Osteoblast (primary cell): ENCODE measurements at regions not wholly inside any gene's neighbourhood (a gene's known extent, or its start where the extent isn't known, plus 50 kb on each side); places are given as distances from the start of the nearest gene placed in this dataset.
"Not testable (repeated sequence)": the region's sequence is repeated elsewhere in the genome, so short reads cannot be mapped to it uniquely, and the experiment has no call there.

Experiments
- DNase-seq: peaks from one replicate; pipeline ENCODE4 v3.0.0; 2011; ENCODE audit warnings: low spot score, mixed read lengths; ENCODE audit not compliant: insufficient read length; ENCODE audit errors: missing footprints
- H2AFZ ChIP-seq: 2 replicates; pipeline ENCODE4 v1.6.0; 2011; ENCODE audit warnings: mild to moderate bottlenecking, low read length
- H3K27ac ChIP-seq: 2 replicates; pipeline ENCODE4 v1.5.1; 2011; ENCODE audit warnings: mild to moderate bottlenecking, low read depth, low read length, moderate library complexity
- H3K27me3 ChIP-seq: 2 replicates; pipeline ENCODE4 v1.6.0; 2012; ENCODE audit warnings: mild to moderate bottlenecking, control low read depth, inconsistent platforms, low read length, moderate library complexity; ENCODE audit not compliant: insufficient read depth
- H3K36me3 ChIP-seq: 2 replicates; pipeline ENCODE4 v1.5.1; 2011; ENCODE audit warnings: mild to moderate bottlenecking, low read length, control low read depth, moderate library complexity; ENCODE audit not compliant: insufficient read depth
- H3K4me1 ChIP-seq: 2 replicates; pipeline ENCODE4 v1.5.1; 2011; ENCODE audit warnings: mild to moderate bottlenecking, low read length, control low read depth, moderate library complexity; ENCODE audit not compliant: insufficient read depth
- H3K4me2 ChIP-seq: 2 replicates; pipeline ENCODE4 v1.6.0; 2011; ENCODE audit warnings: mild to moderate bottlenecking, low read length; ENCODE audit not compliant: insufficient read depth
- H3K4me3 ChIP-seq: fragments of 200-600 bp; sonication (generic); 3 replicates; pipeline ENCODE4 v1.5.1; 2012; ENCODE audit warnings: mild to moderate bottlenecking, low read length, inconsistent platforms; ENCODE audit not compliant: insufficient read depth
- H3K79me2 ChIP-seq: 2 replicates; pipeline ENCODE4 v1.6.0; 2012; ENCODE audit warnings: mild to moderate bottlenecking, low read length, control low read depth, inconsistent platforms; ENCODE audit not compliant: insufficient read depth
- H3K9me3 ChIP-seq: 2 replicates; pipeline ENCODE4 v1.5.1; 2011; ENCODE audit warnings: low read depth, low read length, control low read depth
- H4K20me1 ChIP-seq: 2 replicates; pipeline ENCODE4 v1.6.0; 2012; ENCODE audit warnings: mild to moderate bottlenecking, low read length, control low read depth; ENCODE audit not compliant: insufficient read depth
- CTCF ChIP-seq: IDR thresholded peaks from 2 replicates; pipeline ENCODE4 v1.5.1; 2011; ENCODE audit warnings: mild to moderate bottlenecking, low read depth, low read length, moderate library complexity; ENCODE audit errors: extremely low read depth

GRCh38 chr1:192892934-192893333, 84.1 kb downstream of the RGS2 start:
- Histone ChIP-seq H4K20me1 (no peaks in the 10 kb centered on the region), H3K27ac (no peak overlapping the region), H3K36me3 (no peaks in the 10 kb centered on the region), H3K9me3 (no peaks in the 10 kb centered on the region), H3K4me2 (no peak overlapping the region), H3K27me3 (no peaks in the 10 kb centered on the region), H3K4me3 (no peak overlapping the region), H2AFZ (no peak overlapping the region), H3K4me1 (no peaks in the 10 kb centered on the region), H3K79me2 (no peaks in the 10 kb centered on the region)
- TF ChIP-seq CTCF = no peak
- DNase-seq = no peak

GRCh38 chr1:192895487-192895886, 86.6 kb downstream of the RGS2 start:
- H3K27me3 ChIP-seq, H3K4me2 ChIP-seq, H3K36me3 ChIP-seq, H3K4me3 ChIP-seq, H2AFZ ChIP-seq, DNase-seq, H4K20me1 ChIP-seq, H3K27ac ChIP-seq, H3K4me1 ChIP-seq, H3K79me2 ChIP-seq, H3K9me3 ChIP-seq: not testable (repeated sequence)

- DNase-seq = no peak
- Histone ChIP-seq H4K20me1 (no peaks in the 10 kb centered on the region), H3K4me3 (no peak overlapping the region), H2AFZ (no peak overlapping the region), H3K27ac (no peak overlapping the region), H3K4me1 (no peaks in the 10 kb centered on the region), H3K4me2 (no peak overlapping the region), H3K27me3 (no peaks in the 10 kb centered on the region), H3K9me3 (no peaks in the 10 kb centered on the region), H3K79me2 (no peaks in the 10 kb centered on the region), H3K36me3 (no peaks in the 10 kb centered on the region)
- TF ChIP-seq CTCF = no peak
Observed at GRCh38 chr1:192896376-192896775, 87.5 kb downstream of the RGS2 start.

- Histone ChIP-seq H3K79me2 (no peaks in the 10 kb centered on the region), H3K27ac (no peak overlapping the region), H3K36me3 (no peaks in the 10 kb centered on the region), H3K4me1 (peaks cover 16% of the 10 kb centered on the region), H4K20me1 (no peaks in the 10 kb centered on the region), H3K27me3 (no peaks in the 10 kb centered on the region), H3K4me2 (no peak overlapping the region), H3K4me3 (no peak overlapping the region), H2AFZ (no peak overlapping the region), H3K9me3 (no peaks in the 10 kb centered on the region)
- no peak for TF ChIP-seq CTCF
- no peak for DNase-seq
Observed at GRCh38 chr1:192901500-192901899, 92.7 kb downstream of the RGS2 start.

- Histone ChIP-seq H3K27me3 (no peaks in the 10 kb centered on the region), H3K79me2 (no peaks in the 10 kb centered on the region), H3K4me1 (peaks cover 23% of the 10 kb centered on the region), H3K36me3 (no peaks in the 10 kb centered on the region), H3K27ac (no peak overlapping the region), H2AFZ (no peak overlapping the region), H3K9me3 (no peaks in the 10 kb centered on the region), H4K20me1 (no peaks in the 10 kb centered on the region), H3K4me3 (no peak overlapping the region), H3K4me2 (no peak overlapping the region)
- TF ChIP-seq CTCF = no peak
- no peak for DNase-seq
Observed at GRCh38 chr1:192903142-192903541, 94.3 kb downstream of the RGS2 start.
